ENCODE measurements at regions not wholly inside any gene's neighbourhood (a gene's known extent, or its start where the extent isn't known, plus 50 kb on each side); places are given as distances from the start of the nearest gene placed in this dataset.

DNA sequence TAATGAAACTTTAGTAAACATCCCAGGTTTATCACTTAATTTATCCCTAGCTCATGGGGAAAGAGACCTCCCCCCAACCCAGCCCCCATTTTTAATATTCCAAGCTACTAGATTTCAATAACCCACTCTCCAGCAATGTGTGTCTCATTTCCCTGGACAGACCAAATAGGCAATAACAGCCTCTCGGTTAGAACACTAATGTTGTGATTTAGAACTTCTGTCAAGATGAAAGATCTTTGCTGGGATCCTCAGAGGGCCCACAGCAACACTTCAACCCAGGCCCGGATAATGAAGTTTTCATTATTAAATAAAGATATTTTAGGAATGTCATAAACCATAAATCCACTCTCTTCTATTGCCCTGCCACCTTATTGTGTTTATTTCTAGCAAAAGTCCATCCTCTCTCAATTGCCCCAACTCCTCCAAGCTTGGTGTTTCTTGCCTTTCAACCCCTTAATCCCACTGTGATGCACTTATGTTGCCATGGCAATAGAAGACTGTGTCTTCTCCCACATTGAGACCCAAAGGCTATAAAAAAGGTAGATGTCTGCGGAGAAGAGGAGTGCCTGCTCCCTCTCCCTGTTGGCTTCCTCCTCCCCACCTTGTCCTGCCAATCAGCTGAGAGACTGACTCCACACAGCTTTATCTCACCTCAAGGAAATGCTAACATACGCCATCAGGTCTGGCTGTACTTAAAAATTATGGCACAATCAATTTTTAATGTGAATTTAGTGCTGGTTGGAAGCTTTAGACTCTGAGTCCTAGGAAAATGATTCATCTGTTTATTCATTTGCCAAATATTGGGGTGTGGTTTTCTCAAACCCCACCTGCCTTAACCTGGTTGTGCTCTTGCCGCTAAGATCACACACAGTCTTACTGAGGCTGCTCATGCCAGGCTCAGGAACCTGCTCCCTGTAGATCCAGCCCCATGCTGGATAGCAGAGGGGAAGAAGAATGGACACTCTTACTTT lies 258.3 kb upstream of the CAMK1G start:
- DNase-seq: no peak
- no peak overlapping the region for H3K4me3 ChIP-seq
- TF ChIP-seq POLR2AphosphoS5 (IDR thresholded peaks at IDR 0.05) (no peak), EP300 (IDR thresholded peaks at IDR 0.05) (no peak), POLR2A (IDR thresholded peaks at IDR 0.05) (no peak)
- TF ChIP-seq, protein P1, sequence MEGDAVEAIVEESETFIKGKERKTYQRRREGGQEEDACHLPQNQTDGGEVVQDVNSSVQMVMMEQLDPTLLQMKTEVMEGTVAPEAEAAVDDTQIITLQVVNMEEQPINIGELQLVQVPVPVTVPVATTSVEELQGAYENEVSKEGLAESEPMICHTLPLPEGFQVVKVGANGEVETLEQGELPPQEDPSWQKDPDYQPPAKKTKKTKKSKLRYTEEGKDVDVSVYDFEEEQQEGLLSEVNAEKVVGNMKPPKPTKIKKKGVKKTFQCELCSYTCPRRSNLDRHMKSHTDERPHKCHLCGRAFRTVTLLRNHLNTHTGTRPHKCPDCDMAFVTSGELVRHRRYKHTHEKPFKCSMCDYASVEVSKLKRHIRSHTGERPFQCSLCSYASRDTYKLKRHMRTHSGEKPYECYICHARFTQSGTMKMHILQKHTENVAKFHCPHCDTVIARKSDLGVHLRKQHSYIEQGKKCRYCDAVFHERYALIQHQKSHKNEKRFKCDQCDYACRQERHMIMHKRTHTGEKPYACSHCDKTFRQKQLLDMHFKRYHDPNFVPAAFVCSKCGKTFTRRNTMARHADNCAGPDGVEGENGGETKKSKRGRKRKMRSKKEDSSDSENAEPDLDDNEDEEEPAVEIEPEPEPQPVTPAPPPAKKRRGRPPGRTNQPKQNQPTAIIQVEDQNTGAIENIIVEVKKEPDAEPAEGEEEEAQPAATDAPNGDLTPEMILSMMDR (IDR thresholded peaks at IDR 0.05): no peak
- WGBS, 2 donors: 59 to 78% methylated on average over 5 of the region's 5 CpGs
- H3K4me1 ChIP-seq: peaks cover 0 to 7% (median 3%) of the 10 kb centered on the region in 4 donors
- intact Hi-C loops (cut with DNase I): no loop called here
- H3K27ac ChIP-seq: peak overlapping the region in 1 of 4 donors; percentile 11
- H3K9me3 ChIP-seq: no peaks in the 10 kb centered on the region
- no peaks in the 10 kb centered on the region for H3K36me3 ChIP-seq
- no peaks in the 10 kb centered on the region for H3K27me3 ChIP-seq

DNA sequence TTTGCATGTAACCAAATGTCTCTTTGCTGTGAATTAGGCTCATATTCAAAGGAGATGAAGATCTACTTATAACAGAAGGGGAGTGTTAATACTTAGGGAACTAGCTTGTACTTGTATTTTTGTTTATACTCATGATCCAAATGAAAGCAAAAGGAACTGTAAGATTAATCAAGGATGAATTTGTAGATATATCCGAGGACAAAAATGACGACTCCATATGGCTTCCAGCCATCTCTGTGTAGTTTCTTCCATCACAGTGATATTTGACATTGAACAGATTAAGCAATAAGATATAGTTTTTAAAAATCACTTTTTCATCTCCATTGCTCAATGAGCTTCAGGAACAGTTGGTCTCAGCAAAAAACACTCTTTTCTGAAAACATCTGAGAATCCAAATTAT lies 257.4 kb upstream of the CAMK1G start:
- Histone ChIP-seq H3K27me3 (no peaks in the 10 kb centered on the region), H3K4me1 (peaks cover 0 to 7% (median 3%) of the 10 kb centered on the region in 4 donors), H3K9me3 (no peaks in the 10 kb centered on the region), H3K4me3 (no peak overlapping the region), H3K36me3 (no peaks in the 10 kb centered on the region), H3K27ac (peak overlapping the region in 1 of 4 donors; percentile 29)
- WGBS, 2 donors: 67 to 71% methylated on average over 2 of the region's 2 CpGs
- intact Hi-C loops (cut with DNase I): no loop called here
- DNase-seq: no peak
- TF ChIP-seq POLR2AphosphoS5 (IDR thresholded peaks at IDR 0.05) (peak in 1 of 4 donors; percentile 13), EP300 (IDR thresholded peaks at IDR 0.05) (no peak)
- TF ChIP-seq, protein P1 (IDR thresholded peaks at IDR 0.05): no peak

DNA sequence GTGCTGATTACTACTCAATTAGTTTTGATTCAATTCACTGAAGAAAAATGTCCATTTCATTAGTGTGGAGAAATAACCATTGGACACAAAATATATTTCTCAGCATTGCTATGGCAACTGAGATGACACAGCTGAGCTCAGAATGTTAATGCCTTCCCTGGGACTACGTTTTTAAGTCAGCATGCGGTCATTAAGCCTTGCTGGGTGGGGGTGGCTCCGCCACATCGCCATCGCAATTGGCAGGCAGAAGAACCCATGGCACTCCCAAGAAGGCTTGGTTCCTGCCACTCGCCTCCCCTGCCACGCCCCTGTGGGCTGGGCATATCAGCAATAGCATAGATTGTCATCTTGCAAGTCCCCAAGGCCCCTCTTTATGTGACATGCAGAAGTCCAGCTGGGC lies 256.7 kb upstream of the CAMK1G start:
- H3K9me3 ChIP-seq: no peaks in the 10 kb centered on the region
- no peaks in the 10 kb centered on the region for H3K36me3 ChIP-seq
- intact Hi-C loops (cut with DNase I): no loop called here
- DNase-seq: no peak
- no peak for TF ChIP-seq POLR2AphosphoS5 (IDR thresholded peaks at IDR 0.05)
- TF ChIP-seq, protein P1 (IDR thresholded peaks at IDR 0.05): no peak
- TF ChIP-seq EP300 (IDR thresholded peaks at IDR 0.05): no peak
- TF ChIP-seq POLR2A (IDR thresholded peaks at IDR 0.05): no peak
- no peak overlapping the region for H3K4me3 ChIP-seq
- H3K27me3 ChIP-seq: no peaks in the 10 kb centered on the region
- 66 to 81% methylated on average over 7 of the region's 7 CpGs for WGBS, 2 donors
- H3K27ac ChIP-seq: no peak overlapping the region
- H3K4me1 ChIP-seq: peaks cover 0 to 7% (median 3%) of the 10 kb centered on the region in 4 donors

DNA sequence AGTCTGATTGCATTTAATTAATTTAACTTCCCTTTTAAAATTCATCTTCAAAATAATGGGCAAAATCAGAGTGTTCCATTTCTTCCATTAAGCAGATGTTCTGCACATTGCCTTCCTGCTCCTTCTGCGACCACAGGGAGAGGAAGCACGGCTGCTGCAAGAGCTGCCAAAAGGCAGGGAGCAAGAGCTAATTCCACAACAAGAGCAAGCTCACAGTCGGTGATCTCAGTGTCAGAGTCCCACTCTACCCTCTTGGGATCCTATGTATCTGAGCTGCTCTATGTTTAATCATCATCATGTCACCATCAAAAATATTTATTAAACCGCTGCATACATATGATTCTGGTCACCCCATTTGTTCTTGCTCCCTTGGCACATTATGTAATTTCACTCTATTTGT lies 255.3 kb upstream of the CAMK1G start:
- Histone ChIP-seq H3K4me1 (peaks cover 0 to 7% (median 3%) of the 10 kb centered on the region in 4 donors), H3K4me3 (no peak overlapping the region), H3K27ac (no peak overlapping the region), H3K9me3 (no peaks in the 10 kb centered on the region), H3K27me3 (no peaks in the 10 kb centered on the region), H3K36me3 (no peaks in the 10 kb centered on the region)
- intact Hi-C loops (cut with DNase I): no loop called here
- 47 to 56% methylated on average over 4 of the region's 4 CpGs for WGBS, 2 donors
- TF ChIP-seq POLR2A (IDR thresholded peaks at IDR 0.05) (no peak), EP300 (IDR thresholded peaks at IDR 0.05) (no peak), POLR2AphosphoS5 (IDR thresholded peaks at IDR 0.05) (no peak)
- TF ChIP-seq, protein P1 (IDR thresholded peaks at IDR 0.05): no peak
- no peak for DNase-seq

Data from sigmoid colon (tissue), 6 donors.